HG02973 (cell line): ENCODE measurements at regions not wholly inside any gene's neighbourhood (a gene's known extent, or its start where the extent isn't known, plus 50 kb on each side); places are given as distances from the start of the nearest gene placed in this dataset.
"Not testable (repeated sequence)": the region's sequence is repeated elsewhere in the genome, so short reads cannot be mapped to it uniquely, and the experiment has no call there.

Experiments used
- ATAC-seq: cut with Tn5 transposase; IDR thresholded peaks from one replicate; pipeline ENCODE4 v1.9.1; 2021; ENCODE audit warnings: moderate library complexity; ENCODE audit not compliant: unreplicated experiment

DNA sequence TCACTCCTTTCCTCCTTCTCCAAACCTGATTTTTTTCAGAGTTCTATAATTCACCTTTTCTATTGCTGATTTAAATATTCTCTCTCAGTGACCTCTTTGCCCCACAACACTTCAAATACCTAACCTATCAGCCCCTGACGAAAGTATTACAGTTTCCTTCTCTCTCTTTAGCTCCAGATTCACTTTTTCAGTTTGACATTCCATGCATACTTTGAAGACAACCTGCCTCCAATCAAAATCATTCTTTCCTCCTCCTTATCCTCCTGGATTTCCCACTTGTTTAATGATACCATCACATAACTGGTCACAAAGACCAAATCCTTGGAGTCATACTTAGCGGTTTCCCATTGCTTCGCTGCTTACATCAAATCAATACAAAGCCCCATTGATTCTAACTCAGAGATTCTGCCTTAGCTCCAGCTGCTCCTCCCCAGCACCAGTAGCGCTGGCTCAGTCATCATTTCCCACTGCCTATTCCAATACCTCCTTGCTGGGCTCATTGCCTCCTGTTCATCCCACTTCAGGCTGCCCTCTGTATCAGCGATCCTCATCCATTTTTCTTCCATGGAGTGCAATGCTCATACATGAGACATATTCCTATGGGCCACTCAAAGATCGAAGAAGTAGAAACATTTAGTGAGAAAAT is 240.1 kb downstream of the ZNF92 start:
- not testable (repeated sequence) for ATAC-seq

- not testable (repeated sequence) for ATAC-seq
Measured at GRCh38 chr7:65616111-65616510, 242.5 kb downstream of the ZNF92 start.

DNA sequence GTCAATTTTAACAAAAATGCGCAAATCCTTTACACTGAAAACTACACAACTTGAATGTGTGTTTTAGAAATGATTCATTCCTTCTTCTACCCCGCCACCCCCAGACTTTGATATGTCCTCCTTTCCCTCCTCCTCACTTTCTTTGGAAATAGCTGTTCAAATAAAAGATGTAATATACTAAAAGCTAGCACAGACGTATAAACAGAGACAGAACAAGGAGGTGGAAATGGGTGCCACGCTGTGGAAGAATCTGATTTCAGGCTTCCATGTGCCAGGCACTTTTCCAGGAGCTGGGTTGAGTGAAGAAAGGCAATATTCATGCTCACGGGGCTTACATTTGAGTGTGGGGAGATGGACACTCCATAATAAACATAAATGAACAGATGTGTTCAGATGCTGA is 246.6 kb downstream of the ZNF92 start:
- not testable (repeated sequence) for ATAC-seq

DNA sequence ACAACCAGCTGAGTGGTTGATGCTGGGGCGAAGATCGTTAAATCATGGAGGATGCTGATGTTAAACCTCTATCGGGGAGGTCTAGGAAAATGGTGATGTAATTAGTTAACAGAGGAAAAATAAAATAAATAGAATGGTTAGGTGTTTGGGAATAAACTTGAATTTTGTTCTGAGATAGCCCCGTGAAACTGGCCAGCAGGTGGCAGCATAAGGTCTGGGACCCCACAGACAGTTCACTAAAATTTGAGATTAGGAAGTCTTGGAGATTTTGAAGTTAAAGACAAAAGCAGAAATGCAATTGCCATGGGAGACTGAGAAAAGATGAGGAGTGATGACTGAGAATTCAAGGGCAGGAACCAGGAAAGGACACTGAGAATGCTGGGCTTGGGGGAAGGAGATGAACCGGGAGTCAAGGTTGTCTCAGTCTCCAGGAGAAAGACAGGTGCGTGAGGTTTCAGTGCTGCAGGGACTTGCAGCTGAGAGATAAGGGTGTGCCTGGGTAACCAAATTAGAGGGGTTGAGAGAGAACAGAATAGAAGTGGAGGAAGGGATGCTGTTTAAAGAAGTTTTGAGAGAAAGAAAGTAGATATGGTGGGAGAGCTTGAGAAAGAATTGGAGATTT is 248.0 kb downstream of the ZNF92 start:
- not testable (repeated sequence) for ATAC-seq

- ATAC-seq: not testable (repeated sequence)
Measured at GRCh38 chr7:65631236-65631635, 241.6 kb upstream of the VKORC1L1 start.

DNA sequence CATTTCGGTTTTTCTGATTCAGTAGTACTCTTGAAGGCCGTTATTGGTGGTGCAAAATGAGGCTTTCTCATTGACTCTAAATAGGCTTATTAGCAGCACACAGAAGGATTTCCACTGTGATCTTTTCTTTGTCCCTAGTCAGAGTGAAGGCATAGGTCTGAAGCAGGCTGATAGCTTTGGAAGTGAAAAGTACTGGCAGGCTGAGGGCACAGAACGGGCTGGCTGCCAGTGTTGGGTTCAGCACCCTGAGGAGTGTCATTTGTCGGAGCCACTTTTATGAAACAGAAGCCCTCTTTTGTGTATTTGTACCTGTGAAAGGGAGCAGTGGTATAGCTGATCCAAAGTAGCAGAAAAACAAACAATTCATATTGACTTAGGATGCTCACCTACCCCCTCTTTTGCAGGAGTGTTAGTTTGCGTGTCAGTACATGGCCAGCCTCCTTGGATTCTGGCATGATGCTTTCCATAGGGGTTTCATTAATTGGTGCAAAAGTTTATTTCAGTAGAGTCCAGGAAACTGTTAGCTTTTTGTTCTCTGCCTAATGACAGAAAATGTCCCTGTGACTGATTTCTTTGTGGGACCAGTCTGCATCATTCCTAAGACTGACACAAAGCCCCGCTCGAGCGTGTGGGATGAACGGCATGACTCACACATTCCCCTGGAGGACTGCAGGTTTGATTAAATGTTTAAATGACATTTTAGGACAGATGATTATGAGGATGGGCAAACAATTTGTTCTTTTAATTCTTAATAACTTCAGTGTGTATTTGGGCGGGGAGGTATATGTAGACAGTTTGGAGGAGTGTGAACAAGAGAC is 239.1 kb upstream of the VKORC1L1 start:
- not testable (repeated sequence) for ATAC-seq

DNA sequence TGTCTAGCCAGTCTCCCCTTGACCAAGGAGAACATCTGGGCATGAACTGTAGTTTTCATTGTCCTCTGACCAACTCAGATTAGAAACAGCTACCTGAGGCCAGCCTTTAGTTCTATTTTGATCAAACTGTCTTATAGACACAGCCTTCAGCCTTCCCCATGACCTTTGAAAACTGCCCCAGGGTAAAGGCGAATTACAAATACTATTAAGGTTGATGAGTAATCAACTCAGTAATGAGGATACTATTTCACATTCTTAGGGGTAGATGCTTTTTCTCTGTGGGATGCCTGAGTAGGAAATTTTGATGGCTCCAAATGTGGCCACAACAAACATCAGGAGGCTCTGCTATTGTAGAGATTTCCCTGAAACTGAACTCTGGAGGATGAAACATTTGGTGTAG is 234.0 kb upstream of the VKORC1L1 start:
- not testable (repeated sequence) for ATAC-seq

GRCh38 chr7:65639717-65640116 is 233.2 kb upstream of the VKORC1L1 start:
- not testable (repeated sequence) for ATAC-seq

GRCh38 chr7:65643498-65643897 is 229.4 kb upstream of the VKORC1L1 start:
- ATAC-seq: not testable (repeated sequence)

DNA sequence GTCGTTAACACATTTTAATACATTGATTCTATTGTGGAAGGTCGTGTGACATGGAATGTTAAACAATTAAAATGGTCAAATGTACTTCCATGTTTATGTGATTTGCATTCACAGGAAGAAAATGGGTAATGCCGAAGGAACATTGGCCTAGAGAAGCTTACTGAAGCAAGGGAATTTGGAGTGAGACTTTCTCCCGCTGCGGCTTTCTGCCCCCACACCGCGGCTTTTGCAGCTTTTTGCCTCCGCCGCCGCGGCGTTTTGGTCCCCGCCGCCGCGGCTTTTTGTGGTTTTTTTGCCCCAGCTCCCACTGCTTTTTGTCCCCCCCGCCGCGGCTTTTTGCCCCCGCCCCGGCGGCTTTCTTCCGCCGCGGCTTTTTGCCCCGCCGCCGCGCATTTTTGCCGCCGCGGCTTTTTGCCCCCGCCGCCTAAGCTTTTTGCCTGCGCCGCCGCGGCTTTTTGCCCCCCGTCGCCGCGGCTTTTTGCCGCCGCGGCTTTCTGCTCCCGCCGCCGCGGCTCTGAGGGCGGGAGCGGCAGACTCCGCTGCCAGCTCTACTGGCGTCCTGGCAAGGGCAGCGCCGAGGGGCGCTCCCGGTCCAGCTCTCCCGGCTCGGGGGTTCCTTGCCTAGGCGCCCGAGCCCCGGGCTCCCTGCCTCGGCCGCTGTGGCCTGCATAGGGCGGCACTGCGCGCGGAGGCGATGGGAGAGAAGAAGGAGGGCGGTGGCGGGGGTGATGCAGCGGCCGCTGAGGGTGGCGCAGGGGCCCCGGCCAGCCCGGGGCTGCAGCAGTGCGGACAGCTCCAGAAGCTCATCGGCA is 225.5 kb upstream of the VKORC1L1 start:
- ATAC-seq: not testable (repeated sequence)

- not testable (repeated sequence) for ATAC-seq
Measured at GRCh38 chr7:65651174-65651573, 221.7 kb upstream of the VKORC1L1 start.

DNA sequence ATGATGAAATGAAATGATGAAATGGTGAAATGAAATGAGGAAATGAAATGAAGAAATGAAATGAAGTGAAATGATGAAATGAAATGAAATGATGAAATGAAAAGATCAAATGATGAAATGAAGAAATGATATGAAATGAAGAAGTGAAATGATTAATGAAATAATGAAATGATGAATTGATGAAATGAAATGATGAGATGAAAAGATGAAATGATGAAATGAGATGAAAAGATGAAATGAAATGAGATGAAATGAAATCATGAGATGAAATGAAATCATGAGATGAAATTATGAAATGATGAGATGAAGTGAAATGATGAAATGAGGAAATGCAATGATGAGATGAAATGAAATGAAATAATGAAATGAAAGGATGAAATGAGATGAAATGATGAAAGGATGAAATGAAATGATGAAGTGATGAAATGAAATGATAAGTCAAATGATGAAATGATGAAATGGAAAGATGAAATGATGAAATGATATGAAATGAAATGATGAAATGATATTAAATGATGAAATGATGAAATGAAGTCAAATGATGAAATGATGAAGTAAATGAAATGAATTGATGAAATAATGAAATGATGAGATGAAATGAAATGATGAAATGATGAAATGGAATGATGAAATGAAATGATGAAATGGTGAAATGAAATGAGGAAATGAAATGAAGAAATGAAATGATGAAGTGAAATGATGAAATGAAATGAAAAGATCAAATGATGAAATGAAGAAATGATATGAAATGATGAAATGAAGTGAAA is 220.9 kb upstream of the VKORC1L1 start:
- ATAC-seq: not testable (repeated sequence)

GRCh38 chr7:65652669-65653068 is 220.2 kb upstream of the VKORC1L1 start:
- not testable (repeated sequence) for ATAC-seq

DNA sequence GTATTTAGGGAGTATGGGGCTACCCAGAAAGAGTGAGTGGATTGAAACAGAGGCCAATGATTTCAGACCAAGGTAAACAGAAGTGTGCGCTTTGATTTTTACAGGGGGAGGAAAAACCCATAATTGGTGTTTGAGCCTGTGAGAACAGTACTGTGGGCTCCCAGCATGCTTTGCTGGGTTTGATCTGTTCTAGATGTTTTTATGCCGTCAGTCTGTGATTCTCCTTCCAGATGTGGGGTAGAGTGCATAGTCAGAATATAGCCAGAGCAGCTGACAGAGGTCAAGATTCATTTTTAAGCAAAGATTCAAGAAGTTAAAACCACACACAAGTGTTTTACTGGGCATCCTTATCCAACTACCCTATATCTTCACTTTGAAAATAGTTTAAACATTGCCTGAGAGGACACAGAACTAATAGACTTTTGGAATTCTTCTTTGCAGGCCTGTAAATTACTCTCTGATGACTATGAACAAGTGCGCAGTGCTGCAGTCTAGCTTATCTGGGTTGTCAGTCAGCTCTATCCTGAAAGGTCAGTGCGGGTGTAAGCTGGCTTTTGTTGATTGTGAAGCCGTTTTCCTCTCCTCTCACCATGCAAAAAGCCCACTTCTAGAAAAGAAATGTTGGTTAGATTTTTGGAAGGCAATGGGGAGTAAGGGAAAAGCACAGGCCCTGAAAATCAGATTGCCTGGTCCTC is 216.2 kb upstream of the VKORC1L1 start:
- ATAC-seq: not testable (repeated sequence)

DNA sequence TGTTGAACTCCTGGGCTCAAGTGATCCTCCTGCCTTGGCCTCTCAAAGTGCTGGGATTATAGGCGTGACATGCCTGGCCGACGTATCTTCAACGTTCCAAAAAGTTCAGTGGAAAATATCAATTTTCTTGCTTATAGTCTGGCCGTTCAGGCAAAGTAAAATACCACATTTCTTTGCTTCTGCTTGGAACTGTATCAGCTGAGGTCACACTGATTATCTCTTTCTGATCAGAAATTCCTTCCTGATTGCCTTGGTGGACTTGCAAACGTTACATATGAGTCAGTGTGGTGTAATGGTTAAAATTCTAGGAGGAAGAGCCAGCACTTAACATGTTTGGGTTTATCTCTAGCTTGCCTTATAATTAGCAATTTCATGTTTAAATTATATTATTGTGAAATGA is 189.5 kb upstream of the VKORC1L1 start:
- ATAC-seq: not testable (repeated sequence)

DNA sequence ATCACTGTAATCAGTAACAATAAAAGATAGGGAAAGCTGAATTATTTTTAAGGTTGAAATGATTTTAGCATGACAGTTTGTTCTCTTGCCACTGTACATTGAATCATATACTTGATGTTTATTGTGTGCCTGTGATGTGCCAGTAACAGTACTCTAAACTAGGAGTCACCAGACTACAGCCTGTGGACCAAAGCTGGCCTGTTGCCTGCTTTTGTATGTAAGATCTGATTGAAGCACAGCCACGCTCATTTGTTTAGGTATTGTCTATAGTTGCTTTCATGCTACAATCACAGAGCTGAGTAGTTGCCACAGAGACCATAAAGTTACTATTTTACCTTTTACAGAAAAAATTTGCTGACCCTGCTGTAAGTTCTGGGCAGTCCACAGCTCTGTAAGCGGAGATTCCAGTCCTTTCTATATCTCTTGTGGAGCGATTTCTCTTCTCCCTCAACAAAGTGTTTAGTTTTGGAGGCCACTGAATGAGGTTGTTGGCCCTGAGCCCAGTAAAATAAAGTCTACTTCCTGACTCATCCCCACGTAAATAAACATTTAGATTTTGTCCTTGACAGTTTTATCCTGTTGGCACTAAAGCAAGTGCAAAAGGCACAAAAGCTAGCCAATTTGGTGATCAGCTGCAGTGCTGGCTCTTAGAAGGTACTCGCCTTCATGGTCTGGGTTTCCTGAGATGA is 173.7 kb upstream of the VKORC1L1 start:
- not testable (repeated sequence) for ATAC-seq

DNA sequence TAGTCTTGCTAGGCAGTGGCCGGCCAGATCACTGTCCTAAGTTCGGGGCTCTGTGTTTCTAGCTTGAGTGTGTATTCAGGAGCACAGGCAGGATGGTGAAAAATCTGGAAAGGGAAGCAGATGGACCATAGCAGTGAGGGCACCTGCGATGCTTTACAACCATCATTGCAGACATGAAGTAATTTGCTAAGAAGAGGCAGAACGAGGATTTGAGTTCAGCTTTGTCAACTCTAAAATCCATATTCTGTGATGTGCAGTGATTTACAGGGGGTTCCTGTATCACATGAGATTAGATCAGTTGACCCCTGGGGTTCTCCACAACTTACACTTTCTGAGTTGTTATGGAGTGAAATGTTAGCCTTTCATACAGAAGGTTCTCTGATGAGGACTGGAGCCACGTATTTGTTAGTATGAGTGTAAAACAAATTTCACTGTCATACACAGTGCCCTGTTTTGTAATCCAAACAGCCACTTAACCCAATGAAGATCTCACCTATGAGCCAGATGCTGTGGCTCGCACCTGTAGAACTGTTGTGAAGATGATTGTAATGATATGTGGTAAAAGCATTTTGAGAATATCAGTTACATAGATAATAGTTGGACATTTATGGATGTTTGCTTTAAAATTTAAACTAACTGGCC is 173.0 kb upstream of the VKORC1L1 start:
- ATAC-seq: not testable (repeated sequence)

DNA sequence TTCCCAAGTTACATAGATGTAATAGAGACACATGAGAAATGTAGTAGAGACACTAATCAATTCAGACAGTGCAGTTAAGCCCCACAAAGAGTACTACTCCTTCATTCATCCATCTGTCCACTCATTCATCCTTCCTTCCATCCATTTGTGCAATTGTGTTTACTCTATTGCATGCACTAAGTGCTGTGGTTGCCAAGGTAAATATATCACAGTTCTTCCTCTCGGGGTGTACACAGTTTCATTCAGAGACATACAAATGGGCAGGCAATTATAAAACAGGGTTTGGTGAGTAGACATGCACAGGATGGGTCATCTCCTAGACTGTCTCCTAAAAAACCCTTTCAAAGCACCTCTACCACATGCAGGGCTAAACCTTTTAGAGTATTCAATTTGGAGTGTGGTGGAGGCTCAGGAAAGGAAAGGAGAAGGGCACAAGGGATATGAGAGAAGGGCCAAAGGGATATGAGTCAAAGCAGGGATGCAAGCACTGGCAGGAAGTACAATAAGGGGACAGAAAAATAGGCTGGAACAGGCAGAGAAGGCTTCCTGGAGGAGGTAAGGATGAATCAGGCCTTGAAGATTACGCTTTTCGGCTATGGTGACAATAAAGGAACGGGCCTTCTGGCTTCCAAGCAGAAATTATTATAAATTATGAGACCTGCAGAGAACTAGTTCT is 153.6 kb upstream of the VKORC1L1 start:
- not testable (repeated sequence) for ATAC-seq
